B cell (primary cell): ENCODE measurements at regions not wholly inside any gene's neighbourhood (a gene's known extent, or its start where the extent isn't known, plus 50 kb on each side); places are given as distances from the start of the nearest gene placed in this dataset.

Experiments used
- CTCF ChIP-seq: fragments of 200-600 bp; IDR thresholded peaks from one replicate; pipeline ENCODE4 v1.8.0; 2022; ENCODE audit warnings: antibody characterized with exemption, mild to moderate bottlenecking
- EZH2 ChIP-seq: IDR thresholded peaks from 2 replicates; pipeline ENCODE4 v1.6.1; 2012; ENCODE audit warnings: borderline replicate concordance, low read depth, mild to moderate bottlenecking, moderate library complexity, low read length; ENCODE audit not compliant: insufficient read depth, poor library complexity, severe bottlenecking

GRCh38 chr2:34827398-34827797 lies 1228.3 kb upstream of the FAM98A start:
- TF ChIP-seq CTCF: no peak
- TF ChIP-seq EZH2: no peak
